Neutrophil (primary cell): ENCODE measurements at regions not wholly inside any gene's neighbourhood (a gene's known extent, or its start where the extent isn't known, plus 50 kb on each side); places are given as distances from the start of the nearest gene placed in this dataset.

Source experiments
- H3K27ac ChIP-seq: fragments of 200-600 bp; sonication (generic); 2 replicates; pipeline ENCODE4 v1.5.1; 2016; ENCODE audit warnings: mild to moderate bottlenecking, moderate library complexity
- H3K27me3 ChIP-seq: fragments of 200-600 bp; sonication (generic); 2 replicates; pipeline ENCODE4 v1.6.0; 2016; ENCODE audit warnings: mild to moderate bottlenecking
- H3K36me3 ChIP-seq: fragments of 200-600 bp; sonication (generic); 2 replicates; pipeline ENCODE4 v1.5.1; 2017
- H3K4me1 ChIP-seq, 2 experiments: fragments of 200-600 bp in 1 of 2; sonication (generic) in 1 of 2; 1 replicate in 1 of 2; 2 replicates in 1 of 2; pipeline versions ENCODE4 v1.5.1 to v1.6.1; 2013 to 2016; ENCODE audit warnings: low read depth in 1 of 2, low read length in 1 of 2, mild to moderate bottlenecking in 1 of 2, moderate library complexity in 1 of 2; ENCODE audit not compliant: control insufficient read depth in 1 of 2, insufficient read depth in 1 of 2
- H3K4me3 ChIP-seq, 2 experiments: fragments of 200-600 bp in 1 of 2; sonication (generic) in 1 of 2; 1 replicate in 1 of 2; 2 replicates in 1 of 2; pipeline ENCODE4 v1.5.1; 2013 to 2016; ENCODE audit warnings: low read depth in 1 of 2, low read length in 1 of 2, mild to moderate bottlenecking in 1 of 2, moderate library complexity in 1 of 2
- H3K9me3 ChIP-seq: fragments of 200-600 bp; sonication (generic); 2 replicates; pipeline ENCODE4 v1.5.1; 2016
- CTCF ChIP-seq: fragments of 200-600 bp; sonication (generic); IDR thresholded peaks from 2 replicates; pipeline ENCODE4 v1.5.1; 2016; ENCODE audit warnings: antibody characterized with exemption

GRCh38 chr5:3741374-3741770 is 145.7 kb downstream of the IRX1 start:
- Histone ChIP-seq H3K36me3 (no peaks in the 10 kb centered on the region), H3K4me1 (no peaks in the 10 kb centered on the region), H3K27me3 (no peaks in the 10 kb centered on the region), H3K9me3 (no peaks in the 10 kb centered on the region), H3K27ac (no peak overlapping the region), H3K4me3 (no peak overlapping the region)
- no peak for TF ChIP-seq CTCF

DNA sequence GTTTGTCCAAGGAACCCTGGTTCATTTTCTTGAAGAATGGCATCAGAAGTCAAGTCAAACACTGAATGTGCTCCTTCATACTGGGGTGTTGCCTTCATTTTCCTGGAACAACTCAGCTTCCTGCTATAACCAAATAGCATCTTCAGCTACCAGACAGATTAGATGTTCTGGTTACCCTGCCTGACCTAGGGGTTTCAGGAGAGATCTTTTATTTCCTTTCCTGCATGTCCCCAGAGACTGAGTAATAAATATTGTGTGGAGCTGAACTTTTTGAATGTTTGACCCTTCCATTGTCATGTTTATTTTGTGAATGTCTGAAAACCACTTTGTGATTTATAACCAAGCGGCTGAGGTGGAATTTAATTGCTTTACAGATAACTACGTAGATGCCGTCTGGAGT is 147.1 kb downstream of the IRX1 start:
- no peaks in the 10 kb centered on the region for H3K27me3 ChIP-seq
- H3K9me3 ChIP-seq = no peaks in the 10 kb centered on the region
- H3K4me3 ChIP-seq = no peak overlapping the region
- no peak for TF ChIP-seq CTCF
- no peak overlapping the region for H3K27ac ChIP-seq
- H3K4me1 ChIP-seq = no peaks in the 10 kb centered on the region
- H3K36me3 ChIP-seq = no peaks in the 10 kb centered on the region

DNA sequence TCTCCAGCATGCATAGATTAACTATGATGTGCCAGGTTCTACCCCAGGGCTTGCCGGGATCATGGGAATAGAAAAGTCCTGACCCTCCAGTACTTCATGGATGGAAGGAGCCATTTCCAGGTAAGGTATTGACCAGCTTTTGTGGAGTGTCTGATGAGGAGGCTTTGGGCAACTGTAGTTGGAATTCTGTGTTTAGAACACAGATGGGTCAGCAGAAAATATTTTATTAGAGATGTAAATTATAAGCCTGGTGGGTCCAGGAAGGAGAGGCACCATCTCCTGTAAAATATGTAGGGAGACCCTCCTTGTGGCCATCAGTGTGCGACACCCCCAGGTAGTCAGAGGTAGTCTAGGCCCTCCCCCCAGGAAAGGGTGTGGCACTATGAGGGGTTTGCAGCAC is 156.2 kb downstream of the IRX1 start:
- Histone ChIP-seq H3K4me1 (no peaks in the 10 kb centered on the region), H3K27ac (no peak overlapping the region), H3K4me3 (no peak overlapping the region), H3K9me3 (no peaks in the 10 kb centered on the region), H3K36me3 (no peaks in the 10 kb centered on the region), H3K27me3 (no peaks in the 10 kb centered on the region)
- TF ChIP-seq CTCF = no peak

GRCh38 chr5:3778000-3778550 is 182.4 kb downstream of the IRX1 start:
- Histone ChIP-seq H3K27me3 (peaks cover 13% of the 10 kb centered on the region), H3K27ac (no peak overlapping the region), H3K4me3 (no peak overlapping the region), H3K36me3 (no peaks in the 10 kb centered on the region), H3K9me3 (no peaks in the 10 kb centered on the region), H3K4me1 (no peaks in the 10 kb centered on the region)
- TF ChIP-seq CTCF = no peak

DNA sequence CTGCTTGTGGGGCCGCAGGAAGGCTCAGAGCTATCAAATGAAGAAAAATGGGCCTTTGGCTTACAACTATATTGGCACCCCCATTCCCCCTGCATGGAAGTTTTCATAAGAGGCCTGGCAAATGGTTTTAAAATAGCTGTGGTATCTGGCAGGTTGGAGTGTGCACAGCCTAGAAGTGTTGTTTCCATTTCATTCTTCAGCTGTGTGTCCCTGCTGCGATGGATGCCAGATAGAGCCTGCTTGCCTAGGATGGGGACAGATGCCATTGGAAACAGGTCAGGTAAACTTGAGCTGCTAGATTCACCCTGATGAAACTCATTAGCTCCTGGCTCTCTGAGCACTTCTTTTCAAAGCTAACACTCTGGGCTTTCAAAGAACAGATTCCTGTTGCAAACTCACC is 183.3 kb downstream of the IRX1 start:
- no peak for TF ChIP-seq CTCF
- H3K27me3 ChIP-seq = peaks cover 13% of the 10 kb centered on the region
- H3K4me1 ChIP-seq = no peaks in the 10 kb centered on the region

GRCh38 chr5:3780278-3780677 is 184.6 kb downstream of the IRX1 start:
- TF ChIP-seq CTCF = no peak
- Histone ChIP-seq H3K27me3 (peaks cover 13% of the 10 kb centered on the region), H3K27ac (no peak overlapping the region), H3K4me3 (no peak overlapping the region), H3K4me1 (no peaks in the 10 kb centered on the region), H3K9me3 (no peaks in the 10 kb centered on the region), H3K36me3 (no peaks in the 10 kb centered on the region)

More for the DNA sequence above, 183.3 kb downstream of the IRX1 start:
- H3K36me3 ChIP-seq = no peaks in the 10 kb centered on the region
- H3K9me3 ChIP-seq = no peaks in the 10 kb centered on the region
- no peak overlapping the region for H3K27ac ChIP-seq
- no peak overlapping the region for H3K4me3 ChIP-seq
